Mucosa of rectum (tissue), 2 donors: ENCODE measurements at regions not wholly inside any gene's neighbourhood (a gene's known extent, or its start where the extent isn't known, plus 50 kb on each side); places are given as distances from the start of the nearest gene placed in this dataset.

Experiments used
- H3K27ac ChIP-seq, 2 donors: one replicate each; pipeline ENCODE4 v1.7.0; 2013; ENCODE audit warnings: inconsistent platforms in 2 of 2, low read depth in 2 of 2, low read length in 2 of 2
- H3K27me3 ChIP-seq, 2 donors: one replicate each; pipeline ENCODE4 v1.7.0; 2013; ENCODE audit warnings: low read length in 2 of 2; ENCODE audit not compliant: control insufficient read depth in 2 of 2, insufficient read depth in 2 of 2
- H3K36me3 ChIP-seq, 2 donors: one replicate each; pipeline ENCODE4 v1.7.0; 2013; ENCODE audit warnings: low read length in 2 of 2; ENCODE audit not compliant: control insufficient read depth in 2 of 2, insufficient read depth in 2 of 2
- H3K4me1 ChIP-seq, 2 donors: one replicate each; pipeline ENCODE4 v1.7.0; 2013; ENCODE audit warnings: low read length in 2 of 2, mild to moderate bottlenecking in 1 of 2; ENCODE audit not compliant: control insufficient read depth in 2 of 2, insufficient read depth in 2 of 2
- H3K4me3 ChIP-seq, 2 donors: one replicate each; pipeline ENCODE4 v1.7.0; 2013; ENCODE audit warnings: low read length in 2 of 2
- H3K9ac ChIP-seq, 2 donors: one replicate each; pipeline ENCODE4 v1.7.0; 2013; ENCODE audit warnings: low read length in 2 of 2, low read depth in 1 of 2, mild to moderate bottlenecking in 1 of 2
- H3K9me3 ChIP-seq, 2 donors: one replicate each; pipeline ENCODE4 v1.7.0; 2013; ENCODE audit warnings: low read length in 2 of 2; ENCODE audit not compliant: control insufficient read depth in 2 of 2
- donor health status: healthy.
- donor health status: Normal muscosa, but diverticular disease.

DNA sequence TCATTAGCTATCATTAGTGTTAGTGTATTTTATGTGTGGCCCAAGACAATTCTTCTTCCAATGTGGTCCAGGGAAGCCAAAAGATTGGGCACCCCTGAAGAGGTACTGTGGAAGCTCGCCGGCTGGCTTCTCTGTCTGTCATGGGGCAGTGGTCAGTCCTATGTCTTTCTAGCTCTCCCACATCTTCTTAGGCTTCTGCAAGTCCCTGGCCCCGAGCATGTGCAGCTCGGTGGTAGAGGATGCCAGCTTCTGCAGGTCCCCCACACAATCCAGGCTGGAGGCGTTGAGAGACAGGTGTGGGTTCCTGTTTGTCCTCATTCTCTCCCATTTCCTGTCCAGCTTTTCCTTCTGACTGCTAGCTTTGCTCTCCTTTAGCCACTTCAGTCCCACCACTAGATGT is 134.1 kb upstream of the NALF2 start:
- Histone ChIP-seq H3K4me1 (no peaks in the 10 kb centered on the region), H3K27ac (no peak overlapping the region), H3K9me3 (no peaks in the 10 kb centered on the region), H3K27me3 (peaks cover 0 to 4% of the 10 kb centered on the region in 2 donors), H3K36me3 (no peaks in the 10 kb centered on the region), H3K9ac (no peak overlapping the region), H3K4me3 (no peak overlapping the region)

DNA sequence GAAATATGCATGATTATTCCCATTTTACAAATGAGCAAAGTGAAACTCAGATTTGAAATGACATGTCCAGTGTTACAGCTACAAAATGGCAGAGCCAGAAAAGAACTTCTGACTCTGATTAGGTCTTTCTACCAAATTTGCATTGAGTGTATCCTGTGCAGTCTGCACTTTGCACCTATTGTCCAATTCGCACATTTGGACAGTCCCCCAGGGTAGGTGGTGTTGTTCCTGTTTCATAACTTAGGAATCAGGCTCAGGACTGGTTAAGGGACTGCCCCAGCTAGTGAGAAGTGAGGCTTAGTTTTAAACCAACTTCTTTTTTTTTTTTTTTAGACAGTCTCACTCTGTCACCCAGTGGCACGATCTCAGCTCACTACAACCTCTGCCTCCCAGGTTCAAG is 137.9 kb upstream of the NALF2 start:
- H3K9ac ChIP-seq: no peak overlapping the region
- no peak overlapping the region for H3K27ac ChIP-seq
- no peaks in the 10 kb centered on the region for H3K36me3 ChIP-seq
- no peak overlapping the region for H3K4me3 ChIP-seq
- H3K9me3 ChIP-seq: no peaks in the 10 kb centered on the region
- H3K4me1 ChIP-seq: no peaks in the 10 kb centered on the region
- peaks cover 0 to 1% of the 10 kb centered on the region in 2 donors for H3K27me3 ChIP-seq

DNA sequence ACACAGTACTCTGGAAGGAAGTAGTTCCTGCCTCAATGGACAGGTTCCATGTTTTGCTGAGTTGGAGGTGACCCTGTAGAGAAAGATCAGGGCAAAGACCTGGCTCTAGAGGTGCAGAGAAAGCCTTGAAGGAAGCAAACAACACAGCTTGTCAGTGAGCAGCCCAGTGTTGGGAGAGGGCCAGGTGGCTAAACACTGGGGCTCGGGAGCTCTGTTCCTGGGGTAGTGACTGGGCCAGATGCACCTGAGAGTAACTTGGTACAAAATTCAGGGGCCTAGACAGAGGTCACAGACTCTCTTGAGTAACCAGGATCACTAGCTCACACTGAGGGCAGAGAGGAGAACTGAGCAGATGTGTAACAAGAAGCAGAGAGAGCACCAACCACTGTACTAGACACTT is 138.4 kb upstream of the NALF2 start:
- Histone ChIP-seq H3K27ac (no peak overlapping the region), H3K9ac (no peak overlapping the region), H3K36me3 (no peaks in the 10 kb centered on the region), H3K9me3 (no peaks in the 10 kb centered on the region), H3K27me3 (no peaks in the 10 kb centered on the region), H3K4me1 (no peaks in the 10 kb centered on the region), H3K4me3 (no peak overlapping the region)

DNA sequence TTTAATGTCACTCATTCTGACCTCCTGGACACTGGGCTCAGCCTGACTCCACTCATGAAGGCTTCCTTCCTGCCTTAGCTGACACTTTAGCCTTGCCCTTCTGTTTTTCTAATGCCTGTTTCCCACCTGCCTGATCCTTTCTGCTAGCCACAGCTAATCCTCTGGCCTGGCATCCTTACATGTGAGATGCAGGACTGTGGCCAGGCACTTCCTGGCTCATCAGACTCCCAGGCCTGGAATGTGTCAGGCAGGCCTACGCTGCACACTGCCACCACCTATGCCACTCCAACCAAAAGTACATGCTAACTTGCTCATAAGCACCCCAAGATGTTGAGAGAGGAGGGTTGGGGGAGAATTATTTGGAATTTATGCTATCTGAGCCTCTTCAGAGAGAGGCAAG is 138.8 kb upstream of the NALF2 start:
- no peaks in the 10 kb centered on the region for H3K9me3 ChIP-seq
- no peaks in the 10 kb centered on the region for H3K4me1 ChIP-seq
- H3K27ac ChIP-seq: no peak overlapping the region
- no peak overlapping the region for H3K4me3 ChIP-seq
- H3K27me3 ChIP-seq: no peaks in the 10 kb centered on the region
- no peaks in the 10 kb centered on the region for H3K36me3 ChIP-seq
- no peak overlapping the region for H3K9ac ChIP-seq

DNA sequence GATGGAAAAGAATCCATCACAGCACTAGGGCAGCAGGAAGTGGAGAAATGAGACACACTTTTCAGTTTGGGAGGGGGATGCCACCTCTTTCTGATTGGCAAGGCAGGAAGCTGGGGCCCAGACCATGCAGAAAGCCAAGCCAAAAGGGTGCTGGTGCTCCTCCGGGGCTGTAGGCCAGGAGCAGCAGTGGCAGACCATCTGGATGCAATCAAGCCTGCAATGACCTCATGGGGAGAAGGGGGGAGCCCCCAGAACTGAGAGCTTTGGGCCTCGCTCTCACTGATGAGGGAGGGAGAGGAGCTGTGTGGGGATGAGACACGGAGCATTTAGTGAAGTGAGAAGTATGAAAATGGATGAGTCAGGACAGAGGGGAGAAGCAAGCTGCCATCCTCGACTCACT is 141.3 kb upstream of the NALF2 start:
- H3K27ac ChIP-seq: no peak overlapping the region
- H3K9me3 ChIP-seq: no peaks in the 10 kb centered on the region
- H3K4me1 ChIP-seq: no peaks in the 10 kb centered on the region
- H3K27me3 ChIP-seq: peaks cover 0 to 4% of the 10 kb centered on the region in 2 donors
- H3K36me3 ChIP-seq: no peaks in the 10 kb centered on the region
- no peak overlapping the region for H3K9ac ChIP-seq
- H3K4me3 ChIP-seq: no peak overlapping the region

DNA sequence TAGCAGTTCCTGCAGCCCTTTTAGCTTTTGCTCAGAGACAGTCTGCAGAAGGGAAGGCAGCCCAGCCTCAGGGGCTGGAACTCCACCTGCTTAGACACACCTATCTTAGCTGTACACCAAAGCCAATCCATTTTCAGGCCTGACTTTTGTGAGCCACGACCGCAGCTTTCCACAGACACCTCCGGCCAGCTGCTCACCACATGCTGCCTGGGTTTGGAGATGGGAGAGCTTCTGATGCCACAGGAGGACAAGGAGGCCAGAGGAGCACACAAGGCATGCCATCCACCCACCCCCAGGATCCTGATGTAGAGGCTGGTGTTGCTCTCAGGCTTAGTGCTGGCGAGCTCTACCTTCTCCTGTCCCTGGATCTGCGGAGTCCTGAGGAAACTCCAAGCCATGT is 141.8 kb upstream of the NALF2 start:
- no peak overlapping the region for H3K27ac ChIP-seq
- no peaks in the 10 kb centered on the region for H3K9me3 ChIP-seq
- H3K36me3 ChIP-seq: no peaks in the 10 kb centered on the region
- no peaks in the 10 kb centered on the region for H3K4me1 ChIP-seq
- H3K4me3 ChIP-seq: no peak overlapping the region
- H3K9ac ChIP-seq: no peak overlapping the region
- H3K27me3 ChIP-seq: peaks cover 0 to 4% of the 10 kb centered on the region in 2 donors

DNA sequence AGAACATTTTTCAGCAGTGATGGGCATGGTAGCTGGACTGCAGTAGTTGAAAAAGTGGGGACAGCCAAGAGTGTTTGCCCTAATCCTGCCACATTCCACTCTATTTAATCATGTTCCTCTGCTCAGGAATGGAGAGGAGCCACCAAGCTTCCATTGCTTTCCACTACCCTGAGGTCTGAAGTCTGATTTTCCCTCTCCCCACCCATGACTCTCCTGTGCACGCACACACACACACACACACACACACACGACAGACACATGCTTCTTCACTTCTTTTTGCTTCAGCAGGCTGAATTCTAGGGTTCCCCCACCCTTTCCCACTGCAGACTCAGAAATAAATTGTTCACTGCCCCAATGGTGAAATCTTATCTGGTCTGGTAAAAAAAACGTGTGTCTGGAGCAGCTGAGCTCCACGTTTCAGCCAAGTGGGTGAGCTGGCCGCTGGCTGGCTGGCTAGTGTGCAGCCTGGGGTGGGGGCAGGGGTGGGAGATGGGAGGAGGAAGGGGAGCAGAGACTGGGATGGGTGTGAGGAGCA is 142.7 kb upstream of the NALF2 start:
- Histone ChIP-seq H3K27ac (no peak overlapping the region), H3K9me3 (no peaks in the 10 kb centered on the region), H3K27me3 (peaks cover 0 to 4% of the 10 kb centered on the region in 2 donors), H3K4me1 (no peaks in the 10 kb centered on the region), H3K4me3 (no peak overlapping the region), H3K36me3 (no peaks in the 10 kb centered on the region), H3K9ac (no peak overlapping the region)

DNA sequence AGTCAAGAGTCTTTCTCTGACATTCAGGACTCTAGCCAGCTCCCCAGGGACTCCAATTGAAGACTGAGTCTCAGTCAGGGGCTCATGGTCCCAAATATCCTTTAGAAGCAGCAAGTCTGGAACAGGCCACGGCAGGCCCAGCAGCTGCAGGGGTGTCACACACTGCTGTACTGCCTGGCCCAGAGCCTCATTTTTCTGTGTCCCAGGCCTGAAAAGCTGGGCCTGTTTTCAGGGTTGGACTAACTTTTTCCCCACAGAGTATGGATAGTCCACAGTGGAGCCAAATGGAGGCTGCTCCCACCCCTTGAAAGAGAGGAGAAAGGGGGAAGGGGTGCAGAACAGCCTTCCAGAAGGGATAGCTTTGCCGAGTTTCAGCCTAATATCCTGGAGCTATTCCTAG is 146.8 kb upstream of the NALF2 start:
- Histone ChIP-seq H3K4me3 (no peak overlapping the region), H3K27me3 (peaks cover 0 to 4% of the 10 kb centered on the region in 2 donors), H3K36me3 (no peaks in the 10 kb centered on the region), H3K9ac (no peak overlapping the region), H3K27ac (no peak overlapping the region), H3K4me1 (no peaks in the 10 kb centered on the region), H3K9me3 (no peaks in the 10 kb centered on the region)

DNA sequence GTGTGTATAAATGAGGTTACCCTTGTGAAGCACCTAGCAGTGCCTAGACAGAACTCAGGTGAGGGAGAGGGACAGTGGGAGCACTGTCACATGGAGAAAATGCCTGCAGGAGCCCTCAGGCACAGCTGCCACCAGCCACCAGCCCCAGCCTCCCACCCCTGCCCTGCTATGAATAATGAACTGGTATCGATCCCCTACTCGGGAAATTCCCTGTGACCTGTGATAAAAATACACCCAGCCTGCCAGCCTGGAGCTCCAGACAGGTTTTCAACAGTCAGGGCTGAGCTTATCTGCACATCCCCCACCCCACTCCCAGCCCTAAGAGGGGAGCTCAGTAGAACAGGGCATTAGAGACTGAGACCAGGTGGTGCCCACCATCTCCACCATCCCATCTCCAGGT is 159.6 kb upstream of the PJA1 start:
- no peak overlapping the region for H3K9ac ChIP-seq
- H3K4me1 ChIP-seq: no peaks in the 10 kb centered on the region
- H3K36me3 ChIP-seq: no peaks in the 10 kb centered on the region
- peaks cover 0 to 6% of the 10 kb centered on the region in 2 donors for H3K27me3 ChIP-seq
- H3K4me3 ChIP-seq: no peak overlapping the region
- no peaks in the 10 kb centered on the region for H3K9me3 ChIP-seq
- no peak overlapping the region for H3K27ac ChIP-seq

DNA sequence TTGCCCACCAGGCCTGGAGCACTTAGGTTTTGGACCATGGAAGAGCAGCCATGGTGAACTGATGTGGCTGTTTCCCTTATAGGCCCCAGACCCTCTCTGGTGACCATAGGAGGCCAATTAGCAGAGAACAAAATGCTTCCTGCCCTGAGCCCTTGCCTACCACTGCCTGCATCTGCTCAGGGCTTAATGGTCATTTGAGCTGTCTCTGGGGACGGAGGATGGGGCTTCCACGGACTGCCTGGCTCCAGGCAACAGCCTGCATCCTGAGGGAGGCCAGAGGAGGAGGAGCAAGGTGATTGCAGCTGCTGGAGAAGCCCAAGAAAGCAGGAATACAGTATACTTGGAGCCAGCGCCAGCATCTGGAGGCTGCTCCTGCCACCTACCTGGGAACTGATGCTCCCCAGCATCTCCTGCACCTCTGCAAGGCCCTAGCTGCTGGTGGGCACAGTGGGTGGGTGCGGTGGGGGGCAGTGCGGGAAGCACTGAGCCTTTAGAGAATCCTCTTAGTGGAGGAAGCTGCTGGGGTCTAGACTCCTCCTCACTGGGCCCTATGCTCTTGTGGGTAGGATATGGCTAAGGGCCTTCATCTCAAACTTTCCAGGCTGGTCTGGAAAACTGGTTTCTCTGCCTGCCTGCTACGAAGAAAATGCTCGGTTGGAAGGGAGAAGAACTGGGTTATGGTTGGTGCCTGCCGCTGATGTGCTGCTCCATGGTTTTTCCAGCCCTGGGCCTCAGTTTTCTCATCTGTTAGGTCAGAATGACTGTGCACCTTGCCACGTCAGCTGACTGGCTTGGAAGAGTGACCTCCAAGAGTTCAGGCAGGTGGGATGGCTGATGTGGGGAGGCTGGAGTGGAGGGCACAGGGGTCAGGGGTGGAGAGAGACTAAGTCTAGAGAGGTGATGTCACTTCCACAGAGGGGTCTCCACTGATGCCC is 158.8 kb upstream of the PJA1 start:
- Histone ChIP-seq H3K4me3 (no peak overlapping the region), H3K27me3 (peaks cover 0 to 6% of the 10 kb centered on the region in 2 donors), H3K9me3 (no peaks in the 10 kb centered on the region), H3K9ac (no peak overlapping the region), H3K4me1 (no peaks in the 10 kb centered on the region), H3K36me3 (no peaks in the 10 kb centered on the region), H3K27ac (no peak overlapping the region)
